ENCODE measurements at regions not wholly inside any gene's neighbourhood (a gene's known extent, or its start where the extent isn't known, plus 50 kb on each side); places are given as distances from the start of the nearest gene placed in this dataset.

GRCh38 chr15:93483923-93484322 lies 394.9 kb upstream of the RGMA start:
- no peak for TF ChIP-seq CTCF (IDR thresholded peaks at IDR 0.05; ENCODE audit: insufficient read depth, low read length)
- TF ChIP-seq GABPA (IDR thresholded peaks at IDR 0.05; ENCODE audit: low read depth) = no peak

Measured in HL-60 (cell line).